ENCODE measurements at regions not wholly inside any gene's neighbourhood (a gene's known extent, or its start where the extent isn't known, plus 50 kb on each side); places are given as distances from the start of the nearest gene placed in this dataset.

DNA sequence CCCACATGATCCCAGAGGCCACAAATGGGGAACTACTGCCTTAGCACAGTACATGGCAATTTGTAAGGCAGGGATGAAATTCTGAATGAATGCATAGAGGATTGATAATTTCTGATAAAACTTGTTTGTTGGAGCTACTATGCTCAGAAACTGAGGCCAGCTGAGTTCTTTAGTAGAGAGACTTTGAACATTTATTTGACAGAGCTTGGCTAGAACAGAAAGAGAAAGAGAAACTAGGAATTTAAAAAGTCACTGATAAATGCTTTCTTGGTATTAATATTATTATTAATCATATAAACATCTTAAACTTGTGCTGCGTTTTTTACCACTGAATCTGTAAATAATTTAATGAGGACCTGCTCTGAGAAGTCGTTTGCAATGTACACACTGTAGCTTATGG is 923.7 kb upstream of the CNTNAP5 start:
- no peak for DNase-seq (ENCODE audit: low spot score)

DNA sequence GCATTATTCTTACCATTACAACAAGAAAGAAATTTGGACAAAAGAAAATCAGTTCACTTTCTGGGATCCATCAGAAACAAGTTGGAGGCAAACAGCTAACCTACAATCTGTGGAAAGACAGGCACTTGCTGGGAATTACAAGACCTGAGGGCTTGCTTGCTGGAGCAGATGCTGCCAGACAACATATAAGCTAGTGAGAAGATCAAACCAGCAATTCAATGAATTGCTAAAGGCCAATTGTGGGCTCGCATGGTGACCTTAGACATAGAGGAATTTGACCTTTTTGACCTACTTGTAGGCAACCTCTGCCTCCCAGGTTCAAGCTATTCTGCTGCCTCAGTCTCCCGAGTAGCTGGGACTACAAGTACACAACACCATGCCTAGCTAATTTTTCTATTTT is 921.2 kb upstream of the CNTNAP5 start:
- DNase-seq (ENCODE audit: low spot score), result no peak

DNA sequence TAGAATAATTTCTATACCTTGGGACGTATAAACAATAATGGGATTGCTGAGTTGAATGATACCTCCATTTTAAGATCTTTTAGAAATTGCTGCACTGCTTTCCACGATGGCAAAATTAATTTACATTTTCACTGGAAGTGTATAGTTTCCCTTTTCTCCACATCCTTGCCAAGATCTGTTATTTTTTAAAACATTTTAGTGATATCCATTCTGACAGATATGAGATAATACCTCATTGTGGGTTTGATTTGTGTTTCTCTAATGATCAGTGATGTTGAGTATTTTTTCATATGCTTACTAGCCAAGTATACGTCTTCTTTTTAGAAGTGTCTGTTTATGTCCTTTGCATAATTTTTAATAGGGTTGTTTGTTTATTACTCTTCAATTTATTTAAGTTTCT is 908.5 kb upstream of the CNTNAP5 start:
- no peak for DNase-seq (ENCODE audit: low spot score)

DNA sequence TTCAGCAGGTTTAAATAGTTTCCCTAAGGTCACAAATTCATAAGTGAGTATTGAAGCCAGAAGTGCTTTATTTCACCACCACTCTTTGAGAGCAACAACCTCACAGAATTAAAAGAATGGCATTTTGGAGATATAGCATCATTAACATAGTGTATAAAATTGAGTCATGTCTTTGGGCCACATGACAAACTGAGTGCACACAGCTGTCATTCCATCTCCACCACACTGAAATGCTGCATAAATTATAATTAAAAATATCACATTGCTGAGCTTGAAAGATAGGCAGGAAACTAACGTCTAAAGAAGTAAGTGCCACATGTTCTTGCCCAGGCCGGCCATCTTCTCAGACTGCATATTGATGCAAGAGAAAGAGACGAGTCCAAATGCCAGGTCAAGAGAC is 897.9 kb upstream of the CNTNAP5 start:
- no peak for DNase-seq (ENCODE audit: low spot score)

DNA sequence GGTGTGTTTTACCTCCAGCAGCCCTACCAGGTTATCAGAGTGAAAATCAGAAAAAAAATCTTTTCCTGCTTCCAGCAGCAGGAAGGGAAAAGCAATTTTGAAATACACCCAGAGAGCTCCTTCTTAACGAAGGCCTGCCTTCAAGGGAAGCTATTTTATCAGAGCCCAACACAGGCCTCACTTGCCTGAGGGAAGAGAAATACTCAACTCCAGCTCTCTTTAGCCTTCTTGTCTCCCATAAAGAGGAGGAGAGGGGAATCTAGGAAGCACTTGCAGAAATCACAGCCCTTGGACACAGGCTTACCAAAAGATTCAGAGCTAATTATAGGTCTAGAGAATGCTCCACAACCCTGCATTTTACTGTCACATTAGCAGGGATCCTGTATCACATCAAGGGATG is 896.1 kb upstream of the CNTNAP5 start:
- no peak for DNase-seq (ENCODE audit: low spot score)

DNA sequence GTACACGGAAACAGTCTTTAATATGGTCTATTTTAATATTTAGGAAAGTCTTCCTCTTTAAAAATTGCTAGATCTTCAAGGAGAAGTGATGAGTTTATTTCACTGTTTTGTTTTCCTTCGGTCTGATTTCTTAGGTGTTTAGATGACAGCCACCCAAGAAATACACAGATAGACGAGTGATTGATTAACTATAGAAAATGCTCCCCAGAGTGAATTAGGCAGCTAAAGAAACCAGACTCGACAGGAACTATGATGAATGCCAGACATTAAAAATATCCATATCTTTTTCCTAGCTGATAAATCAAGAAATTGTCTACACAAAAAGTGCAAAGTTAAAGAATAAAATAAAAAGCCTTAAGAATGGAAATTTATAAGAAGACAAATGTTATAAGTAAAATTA is 888.7 kb upstream of the CNTNAP5 start:
- no peak for DNase-seq (ENCODE audit: low spot score)

DNA sequence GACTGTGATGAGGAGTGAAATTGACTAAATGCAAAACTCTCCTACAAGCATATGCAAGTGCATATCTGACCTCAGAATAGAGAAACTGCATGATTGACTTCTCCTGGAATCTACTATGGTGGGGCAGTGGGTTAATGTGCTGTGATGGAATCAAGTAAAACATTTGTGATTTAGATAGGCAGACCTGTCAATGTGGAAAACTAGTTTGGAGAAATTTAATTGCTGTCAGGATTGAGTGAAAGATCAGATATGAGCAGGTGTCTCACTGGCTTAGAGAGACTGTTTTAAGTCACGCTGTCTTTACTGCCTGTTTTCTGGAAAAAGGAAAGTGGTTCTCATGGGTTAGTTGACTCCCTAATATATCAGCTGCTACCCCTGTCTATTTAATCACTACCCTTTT is 881.0 kb upstream of the CNTNAP5 start:
- DNase-seq (ENCODE audit: low spot score), result no peak

DNA sequence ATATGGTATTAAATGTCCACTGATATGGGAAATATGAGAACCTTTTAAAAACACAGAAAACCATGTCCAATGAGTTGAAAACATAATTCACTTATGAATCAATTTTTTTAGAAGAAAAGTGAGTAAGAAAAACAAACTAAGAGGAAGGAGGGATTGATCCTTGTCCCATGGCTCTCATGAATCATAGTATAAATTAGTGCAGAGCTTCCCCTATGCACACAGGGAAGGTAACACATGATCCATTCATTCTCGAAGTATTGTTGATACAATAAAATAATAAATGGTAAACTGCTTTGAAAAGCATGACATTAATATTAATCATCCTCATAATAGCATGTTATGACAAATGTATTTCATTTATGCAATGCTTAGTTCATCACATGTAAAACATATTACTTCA is 872.0 kb upstream of the CNTNAP5 start:
- DNase-seq (ENCODE audit: low spot score), result no peak

DNA sequence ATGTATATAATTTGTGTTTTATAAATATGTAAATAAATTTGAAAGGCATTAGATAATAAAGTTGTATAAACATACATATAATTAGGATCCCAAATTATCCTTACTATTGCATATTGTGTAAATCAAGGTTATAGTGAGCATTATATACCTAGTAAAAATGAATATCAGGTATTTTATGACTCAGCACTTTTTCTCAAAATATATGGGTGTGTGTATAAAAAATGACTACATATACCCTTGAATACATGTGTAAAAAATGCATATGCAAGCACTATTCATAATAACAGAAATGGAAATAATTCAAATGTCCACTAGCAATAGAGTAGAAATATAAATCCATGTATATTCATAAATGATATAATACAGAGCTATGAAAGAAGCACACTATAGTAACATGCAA is 870.9 kb upstream of the CNTNAP5 start:
- DNase-seq (ENCODE audit: low spot score), result no peak

DNA sequence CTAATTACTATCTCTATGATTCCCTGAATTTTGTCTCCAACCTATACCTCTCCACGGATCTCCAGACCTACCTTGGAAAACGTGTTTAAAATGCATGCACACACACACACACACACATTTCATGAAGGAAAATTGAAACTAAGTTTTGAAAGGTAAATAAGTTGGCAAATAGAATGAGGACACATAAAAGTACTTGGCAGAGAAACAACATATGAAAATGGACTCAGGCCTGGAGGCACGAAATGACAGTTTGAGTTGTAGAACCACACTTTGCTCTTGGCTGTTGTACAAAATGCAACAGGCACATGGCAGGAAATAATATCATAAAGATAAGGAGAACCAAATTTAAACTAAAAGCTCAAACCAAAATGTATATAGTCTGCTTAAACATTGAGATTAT is 868.1 kb upstream of the CNTNAP5 start:
- no peak for DNase-seq (ENCODE audit: low spot score)

DNA sequence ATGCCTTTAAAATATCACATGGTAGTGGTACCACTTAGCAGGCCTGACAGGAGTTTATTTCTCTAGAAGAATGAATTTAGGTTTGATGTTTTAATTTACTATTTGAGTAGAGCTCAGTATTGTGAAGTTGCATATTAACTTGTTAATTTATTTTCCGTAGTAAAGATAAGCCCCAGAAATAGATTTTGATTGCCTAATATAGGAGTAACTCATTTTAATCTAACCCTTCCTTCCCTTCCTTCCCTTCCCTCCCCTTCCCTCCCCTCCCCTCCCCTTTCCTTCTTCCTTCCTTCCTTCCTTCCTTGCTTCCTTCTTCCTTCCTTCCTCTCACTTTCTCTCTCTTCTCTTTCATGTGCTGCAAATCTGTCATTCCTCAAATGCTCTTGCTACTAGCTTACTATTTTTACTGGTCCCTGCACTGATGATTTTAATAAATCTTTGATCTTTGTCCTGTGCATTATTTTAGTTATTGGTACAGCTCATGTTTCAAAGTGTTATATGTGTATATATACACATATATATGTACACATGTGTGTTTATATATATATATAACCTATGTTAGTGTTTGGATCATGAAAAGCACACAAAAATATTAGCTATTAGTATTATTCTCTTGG is 862.6 kb upstream of the CNTNAP5 start:
- no peak for DNase-seq (ENCODE audit: low spot score)

DNA sequence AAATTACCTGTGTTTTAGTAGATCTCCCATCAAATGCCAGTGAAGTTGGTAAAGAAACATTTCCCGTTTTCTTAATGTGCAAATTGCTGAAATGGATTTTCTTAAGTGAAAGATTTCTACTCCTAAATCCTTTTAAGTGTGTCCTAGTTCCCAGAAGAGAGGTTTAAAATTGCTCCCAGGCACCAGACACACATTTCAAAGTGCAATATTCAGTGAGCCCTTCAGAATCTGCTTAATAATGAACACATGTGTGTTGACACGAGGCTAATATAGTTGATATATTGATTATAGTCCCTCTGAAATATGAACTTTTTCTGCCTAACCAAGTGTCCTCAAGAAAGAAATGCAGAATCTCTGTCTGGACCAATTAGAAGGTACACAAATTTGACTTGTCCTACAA is 861.7 kb upstream of the CNTNAP5 start:
- no peak for DNase-seq (ENCODE audit: low spot score)

DNA sequence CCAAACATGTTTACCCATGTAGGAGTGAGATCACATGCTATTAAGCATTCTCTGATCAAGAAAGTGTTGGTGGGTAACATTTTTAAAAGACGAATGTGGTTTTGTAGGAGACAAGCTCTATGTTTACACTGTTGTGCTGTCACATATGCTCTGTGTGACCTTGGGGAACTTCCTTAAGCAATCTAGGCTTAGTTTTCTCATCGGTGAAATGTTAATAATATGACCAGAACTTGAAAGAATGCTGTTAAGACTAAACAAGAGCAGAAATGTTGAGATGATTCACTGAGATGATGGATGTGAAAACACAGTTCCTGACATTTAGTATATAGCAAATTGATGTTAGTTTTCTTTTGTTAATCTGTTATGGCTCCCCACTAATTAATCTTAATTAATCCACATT is 860.9 kb upstream of the CNTNAP5 start:
- DNase-seq (ENCODE audit: low spot score), result no peak

DNA sequence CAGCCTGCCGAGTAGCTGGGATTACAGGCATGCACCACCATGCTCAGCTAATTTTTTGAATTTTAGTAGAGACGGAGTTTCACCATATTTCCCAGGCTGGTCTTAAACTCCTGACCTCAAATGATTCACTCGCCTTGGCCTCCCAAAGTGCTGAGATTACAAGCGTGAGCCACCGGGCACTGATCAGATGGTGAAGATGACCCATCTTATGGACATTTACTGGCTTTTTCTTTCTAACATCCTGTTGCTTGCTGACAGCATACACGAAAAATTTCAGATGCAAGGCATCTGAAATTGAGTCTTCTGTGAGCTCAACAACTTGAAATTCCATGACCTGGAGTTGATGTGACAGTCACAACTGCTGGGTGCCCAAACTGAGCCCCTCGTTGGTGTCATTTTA is 859.5 kb upstream of the CNTNAP5 start:
- DNase-seq (ENCODE audit: low spot score), result no peak

DNA sequence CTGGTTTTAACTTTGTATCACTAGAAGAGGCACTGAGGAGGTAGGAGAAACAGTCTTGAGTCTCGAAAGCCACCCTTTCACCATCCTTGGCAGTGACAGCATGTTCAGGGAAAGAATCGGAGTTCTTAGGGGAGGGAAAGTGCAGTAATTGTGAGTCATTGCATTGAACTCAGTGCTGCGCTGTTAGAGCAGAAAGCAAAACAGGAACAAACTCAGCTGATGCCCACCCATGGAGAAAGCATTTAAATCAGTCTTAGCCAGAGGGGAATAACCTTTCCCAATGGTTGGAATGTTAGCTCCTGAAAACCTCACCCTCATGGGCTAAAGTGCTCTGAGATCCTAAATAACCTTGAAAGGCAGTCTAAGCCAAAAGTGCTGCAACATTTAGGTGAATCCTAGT is 845.6 kb upstream of the CNTNAP5 start:
- DNase-seq (ENCODE audit: low spot score), result no peak

DNA sequence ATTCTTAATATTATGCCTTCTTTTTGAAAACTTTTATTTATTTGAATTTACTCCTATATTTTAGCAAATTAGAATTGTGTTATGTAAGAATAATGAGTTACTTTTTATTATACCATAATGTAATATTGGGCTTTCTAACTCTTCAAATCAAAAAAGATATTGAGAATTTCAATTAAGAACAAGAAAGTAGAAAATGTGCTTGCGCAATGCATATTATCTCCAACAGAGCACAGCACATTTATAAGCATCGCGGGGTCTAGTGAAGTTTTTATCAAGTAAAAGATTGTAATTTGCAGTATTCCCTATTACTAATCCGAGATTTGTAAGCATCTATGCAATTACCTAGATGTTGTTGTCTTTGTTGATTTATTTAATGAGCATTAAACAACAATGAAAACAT is 829.1 kb upstream of the CNTNAP5 start:
- no peak for DNase-seq (ENCODE audit: low spot score)

DNA sequence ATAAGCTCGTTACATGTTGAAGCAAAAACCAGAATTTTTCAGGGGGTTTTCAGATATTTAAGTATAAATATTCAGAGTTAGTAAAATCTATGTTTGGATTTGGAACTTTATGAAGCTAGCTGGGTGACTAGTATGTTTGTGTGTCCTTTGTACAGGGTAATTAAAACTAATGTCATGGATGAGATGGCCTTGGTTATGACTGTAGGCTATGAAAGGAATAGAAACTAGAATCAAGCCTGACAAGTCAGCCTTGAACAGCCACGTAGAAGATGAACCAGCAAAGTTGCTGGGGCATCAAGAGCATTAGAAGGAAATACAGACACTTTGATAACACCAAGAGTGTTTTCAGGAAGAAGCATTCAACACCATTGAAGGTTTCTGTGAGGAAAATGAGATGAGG is 825.1 kb upstream of the CNTNAP5 start:
- no peak for DNase-seq (ENCODE audit: low spot score)

DNA sequence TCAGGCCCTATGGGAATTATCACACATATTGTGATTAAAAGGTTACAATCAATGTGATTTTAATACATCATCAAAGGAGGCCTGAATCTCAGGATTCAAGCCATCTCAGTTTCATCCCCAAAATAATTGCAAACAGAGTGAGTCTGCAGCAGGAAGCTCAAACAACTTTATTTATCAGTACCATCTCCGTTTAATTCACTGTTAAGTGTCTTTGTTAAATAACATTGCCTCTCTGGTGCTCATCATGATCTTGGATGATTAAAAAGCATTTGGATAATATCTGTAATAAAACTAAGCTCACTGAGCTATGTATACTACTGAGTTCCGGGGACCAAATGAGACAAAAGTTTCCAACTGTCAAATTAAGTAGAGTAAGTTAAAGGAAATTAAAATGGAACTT is 817.8 kb upstream of the CNTNAP5 start:
- no peak for DNase-seq (ENCODE audit: low spot score)

DNA sequence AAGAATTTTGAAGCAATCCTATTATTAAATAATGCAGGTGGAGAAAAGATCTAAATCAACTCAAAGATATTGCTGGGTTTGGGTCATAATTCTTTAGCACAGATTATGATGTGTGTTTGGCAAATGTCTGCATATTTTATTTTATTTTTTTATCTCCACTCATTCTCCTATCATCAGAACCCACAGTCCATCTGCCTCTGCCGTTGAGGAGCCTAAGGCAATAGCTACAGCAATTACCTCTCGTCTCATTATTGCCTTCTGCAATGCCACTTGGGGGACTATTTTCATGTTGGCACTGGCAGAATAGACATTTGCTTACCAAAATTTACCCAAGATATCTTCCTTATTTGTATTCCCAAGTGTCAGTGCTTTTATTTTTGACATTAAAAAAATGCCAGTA is 815.9 kb upstream of the CNTNAP5 start:
- DNase-seq (ENCODE audit: low spot score), result no peak

DNA sequence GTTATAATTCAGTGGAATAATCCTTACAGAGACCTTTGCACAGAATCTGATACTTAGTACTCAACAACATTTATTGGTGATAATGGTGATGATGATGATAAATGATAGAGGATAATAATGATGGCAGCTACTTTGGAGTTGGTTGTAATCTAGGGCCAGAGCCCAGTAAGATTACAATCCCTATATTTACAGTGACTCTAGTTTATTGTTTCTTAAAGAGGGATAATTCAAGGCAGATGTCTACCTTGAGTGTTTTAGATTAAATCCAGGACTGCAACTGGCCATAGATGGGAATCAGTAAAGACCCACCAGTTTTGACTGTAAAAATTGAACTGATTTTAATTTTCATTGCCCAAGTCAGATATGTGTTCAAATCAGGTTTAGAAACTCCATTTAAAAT is 813.9 kb upstream of the CNTNAP5 start:
- no peak for DNase-seq (ENCODE audit: low spot score)

DNA sequence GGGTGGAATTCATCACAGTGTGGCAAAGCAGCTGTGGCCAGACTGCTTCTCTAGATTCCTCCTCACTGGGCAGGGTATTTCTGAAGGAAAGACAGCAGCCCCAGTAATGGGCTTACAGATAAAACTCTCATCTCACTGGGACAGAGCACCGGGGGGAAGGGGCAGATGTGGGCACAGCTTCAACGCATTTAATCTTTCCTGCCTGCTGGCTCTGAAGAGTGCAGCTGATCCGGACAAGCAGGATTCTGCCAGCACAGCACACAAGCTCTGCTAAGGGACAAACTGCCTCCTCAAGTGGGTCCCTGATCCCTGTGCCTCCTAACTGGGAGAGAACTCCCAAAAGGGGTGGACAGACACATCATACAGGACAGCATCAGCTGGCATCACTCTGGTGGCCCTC is 779.9 kb upstream of the CNTNAP5 start:
- no peak for DNase-seq (ENCODE audit: low spot score)

DNA sequence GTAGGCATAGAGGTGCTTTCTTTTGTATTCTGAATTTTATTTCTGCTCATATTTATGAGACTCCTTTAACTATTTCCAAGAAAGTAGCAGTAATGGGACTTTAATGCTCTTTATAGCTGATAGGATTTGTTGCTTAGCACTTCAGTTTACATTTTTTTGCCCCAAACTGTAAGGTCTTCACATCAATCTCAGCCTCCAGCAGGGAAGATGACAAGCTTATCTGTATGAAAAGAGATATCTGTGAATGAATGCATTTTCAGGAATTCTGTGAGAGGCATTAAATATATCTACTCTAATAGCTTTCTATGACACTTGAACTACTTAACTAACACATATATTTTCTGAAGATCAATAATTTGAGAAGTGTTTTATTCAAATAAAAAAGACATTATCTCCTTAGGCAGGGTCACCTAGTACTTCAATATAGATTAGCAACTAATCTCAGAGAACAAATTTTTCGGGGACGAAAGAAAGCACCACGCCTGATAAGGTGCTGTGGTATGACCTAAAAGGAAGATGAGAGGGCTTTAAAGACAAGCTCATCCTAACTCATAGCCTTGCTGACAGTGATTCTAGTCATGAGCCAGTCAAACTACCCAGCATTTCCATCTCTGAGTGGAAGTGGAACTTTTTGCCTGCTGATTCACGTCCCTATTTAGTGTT is 766.1 kb upstream of the CNTNAP5 start:
- no peak for DNase-seq (ENCODE audit: low spot score)

DNA sequence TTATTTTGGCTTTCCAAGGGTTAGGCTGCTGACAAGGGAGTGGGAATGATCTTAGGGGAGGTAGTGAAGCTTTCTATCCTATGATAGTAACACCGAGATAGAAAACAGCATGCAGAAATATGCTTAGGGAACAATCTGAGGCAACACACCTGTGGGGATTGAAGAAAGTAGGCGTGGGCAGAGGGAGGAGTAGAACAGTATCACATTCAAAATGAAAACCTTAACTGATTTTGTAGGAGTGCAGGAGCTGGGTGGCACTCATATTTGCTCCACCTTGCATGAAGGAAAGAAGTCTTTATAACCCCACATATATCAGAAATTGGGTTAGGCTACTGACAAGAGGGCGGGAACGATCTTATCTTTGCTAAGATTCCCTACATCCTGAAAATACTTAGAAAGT is 762.2 kb upstream of the CNTNAP5 start:
- no peak for DNase-seq (ENCODE audit: low spot score)

DNA sequence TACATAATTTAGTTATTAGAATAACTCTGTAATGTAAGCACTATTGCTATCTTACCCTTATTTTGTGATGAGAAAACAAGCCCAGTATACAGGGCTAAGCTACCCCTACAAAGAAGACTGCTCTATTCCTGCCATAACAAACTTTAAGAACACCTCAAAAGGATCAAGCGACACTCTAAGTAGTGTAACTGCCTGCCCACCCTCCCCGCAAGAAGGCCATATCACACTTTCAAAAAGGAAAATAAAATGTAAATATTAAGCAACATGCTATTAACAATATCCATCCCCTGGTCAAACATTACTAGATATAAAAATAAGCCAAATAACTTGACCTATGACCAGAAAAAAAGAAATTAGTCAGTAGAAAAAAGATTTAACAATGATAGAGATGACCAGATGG is 741.7 kb upstream of the CNTNAP5 start:
- DNase-seq (ENCODE audit: low spot score), result no peak

DNA sequence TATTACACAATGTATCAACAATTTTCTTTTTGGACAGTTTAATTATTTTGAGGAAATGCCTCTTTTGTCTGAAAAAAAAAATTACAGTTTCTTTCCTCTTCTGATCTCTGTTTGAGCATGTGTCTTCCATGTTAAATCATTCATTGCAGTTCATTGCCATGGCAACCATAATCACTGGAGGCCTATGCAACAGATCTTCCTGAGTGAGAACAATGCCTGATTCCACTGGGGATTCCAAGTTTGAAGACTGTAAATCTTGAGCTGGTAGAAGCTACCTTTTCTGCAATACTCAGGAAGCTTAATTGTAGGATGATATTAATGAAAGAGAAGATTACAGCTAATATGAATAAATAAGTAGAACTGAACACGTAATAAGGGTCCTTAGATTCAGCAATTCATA is 721.4 kb upstream of the CNTNAP5 start:
- no peak for DNase-seq (ENCODE audit: low spot score)

Data from COLO829 (cell line).